ENCODE measurements at regions not wholly inside any gene's neighbourhood (a gene's known extent, or its start where the extent isn't known, plus 50 kb on each side); places are given as distances from the start of the nearest gene placed in this dataset.

GRCh38 chr3:152200476-152201420 lies 68.0 kb upstream of the MBNL1 start:
- H3K4me1 ChIP-seq (ENCODE audit: control insufficient read depth, insufficient read depth, low read length, unreplicated experiment), result peaks cover 68% of the 10 kb centered on the region
- H3K79me2 ChIP-seq (ENCODE audit: control insufficient read depth, insufficient read depth, low read length, unreplicated experiment), result no peaks in the 10 kb centered on the region
- H3K36me3 ChIP-seq (ENCODE audit: insufficient read depth, low read length), result no peaks in the 10 kb centered on the region
- H3K4me3 ChIP-seq (ENCODE audit: low read depth, low read length), result peak overlapping the region; percentile 70
- H3K27me3 ChIP-seq (ENCODE audit: insufficient read depth, low read length), result no peaks in the 10 kb centered on the region
- H2AFZ ChIP-seq (ENCODE audit: low read length, unreplicated experiment), result peak overlapping the region; percentile 97
- H3K27ac ChIP-seq (ENCODE audit: low read depth, low read length), result peak overlapping the region; percentile 60

GRCh38 chr3:152202976-152203626 lies 65.6 kb upstream of the MBNL1 start:
- H2AFZ ChIP-seq (ENCODE audit: low read length, unreplicated experiment), result peak overlapping the region; percentile 77
- H3K36me3 ChIP-seq (ENCODE audit: insufficient read depth, low read length), result no peaks in the 10 kb centered on the region
- H3K79me2 ChIP-seq (ENCODE audit: control insufficient read depth, insufficient read depth, low read length, unreplicated experiment), result no peaks in the 10 kb centered on the region
- H3K4me3 ChIP-seq (ENCODE audit: low read depth, low read length), result peak overlapping the region; percentile 69
- H3K27me3 ChIP-seq (ENCODE audit: insufficient read depth, low read length), result no peaks in the 10 kb centered on the region
- peak overlapping the region; percentile 69 for H3K27ac ChIP-seq (ENCODE audit: low read depth, low read length)
- peaks cover 59% of the 10 kb centered on the region for H3K4me1 ChIP-seq (ENCODE audit: control insufficient read depth, insufficient read depth, low read length, unreplicated experiment)

GRCh38 chr3:152203652-152204051 lies 65.1 kb upstream of the MBNL1 start:
- Histone ChIP-seq H3K27ac (ENCODE audit: low read depth, low read length) (peak overlapping the region; percentile 69), H3K4me3 (ENCODE audit: low read depth, low read length) (peak overlapping the region; percentile 69), H3K36me3 (ENCODE audit: insufficient read depth, low read length) (no peaks in the 10 kb centered on the region), H3K27me3 (ENCODE audit: insufficient read depth, low read length) (no peaks in the 10 kb centered on the region), H3K79me2 (ENCODE audit: control insufficient read depth, insufficient read depth, low read length, unreplicated experiment) (no peaks in the 10 kb centered on the region), H3K4me1 (ENCODE audit: control insufficient read depth, insufficient read depth, low read length, unreplicated experiment) (peaks cover 53% of the 10 kb centered on the region), H2AFZ (ENCODE audit: low read length, unreplicated experiment) (peak overlapping the region; percentile 77)

GRCh38 chr3:152204218-152204617 lies 64.5 kb upstream of the MBNL1 start:
- no peaks in the 10 kb centered on the region for H3K36me3 ChIP-seq (ENCODE audit: insufficient read depth, low read length)
- no peaks in the 10 kb centered on the region for H3K79me2 ChIP-seq (ENCODE audit: control insufficient read depth, insufficient read depth, low read length, unreplicated experiment)
- no peaks in the 10 kb centered on the region for H3K27me3 ChIP-seq (ENCODE audit: insufficient read depth, low read length)
- H3K4me1 ChIP-seq (ENCODE audit: control insufficient read depth, insufficient read depth, low read length, unreplicated experiment), result peaks cover 48% of the 10 kb centered on the region
- peak overlapping the region; percentile 69 for H3K27ac ChIP-seq (ENCODE audit: low read depth, low read length)
- peak overlapping the region; percentile 77 for H2AFZ ChIP-seq (ENCODE audit: low read length, unreplicated experiment)
- H3K4me3 ChIP-seq (ENCODE audit: low read depth, low read length), result peak overlapping the region; percentile 69

GRCh38 chr3:152205097-152205593 lies 63.6 kb upstream of the MBNL1 start:
- H2AFZ ChIP-seq (ENCODE audit: low read length, unreplicated experiment), result peak overlapping the region; percentile 28
- no peak overlapping the region for H3K4me3 ChIP-seq (ENCODE audit: low read depth, low read length)
- no peak overlapping the region for H3K27ac ChIP-seq (ENCODE audit: low read depth, low read length)
- H3K36me3 ChIP-seq (ENCODE audit: insufficient read depth, low read length), result no peaks in the 10 kb centered on the region
- peaks cover 38% of the 10 kb centered on the region for H3K4me1 ChIP-seq (ENCODE audit: control insufficient read depth, insufficient read depth, low read length, unreplicated experiment)
- no peaks in the 10 kb centered on the region for H3K79me2 ChIP-seq (ENCODE audit: control insufficient read depth, insufficient read depth, low read length, unreplicated experiment)
- H3K27me3 ChIP-seq (ENCODE audit: insufficient read depth, low read length), result no peaks in the 10 kb centered on the region

- no peak overlapping the region for H3K27ac ChIP-seq (ENCODE audit: low read depth, low read length)
- no peak overlapping the region for H3K4me3 ChIP-seq (ENCODE audit: low read depth, low read length)
- no peaks in the 10 kb centered on the region for H3K79me2 ChIP-seq (ENCODE audit: control insufficient read depth, insufficient read depth, low read length, unreplicated experiment)
- no peaks in the 10 kb centered on the region for H3K36me3 ChIP-seq (ENCODE audit: insufficient read depth, low read length)
- no peak overlapping the region for H2AFZ ChIP-seq (ENCODE audit: low read length, unreplicated experiment)
- peaks cover 27% of the 10 kb centered on the region for H3K4me1 ChIP-seq (ENCODE audit: control insufficient read depth, insufficient read depth, low read length, unreplicated experiment)
- no peaks in the 10 kb centered on the region for H3K27me3 ChIP-seq (ENCODE audit: insufficient read depth, low read length)
Measured at GRCh38 chr3:152206243-152206760, 62.4 kb upstream of the MBNL1 start.

GRCh38 chr3:152208439-152208838 lies 60.3 kb upstream of the MBNL1 start:
- Histone ChIP-seq H2AFZ (ENCODE audit: low read length, unreplicated experiment) (no peak overlapping the region), H3K4me1 (ENCODE audit: control insufficient read depth, insufficient read depth, low read length, unreplicated experiment) (peaks cover 8% of the 10 kb centered on the region), H3K4me3 (ENCODE audit: low read depth, low read length) (no peak overlapping the region), H3K27ac (ENCODE audit: low read depth, low read length) (no peak overlapping the region), H3K27me3 (ENCODE audit: insufficient read depth, low read length) (no peaks in the 10 kb centered on the region), H3K36me3 (ENCODE audit: insufficient read depth, low read length) (no peaks in the 10 kb centered on the region), H3K79me2 (ENCODE audit: control insufficient read depth, insufficient read depth, low read length, unreplicated experiment) (no peaks in the 10 kb centered on the region)

GRCh38 chr3:152209060-152209459 lies 59.7 kb upstream of the MBNL1 start:
- no peak overlapping the region for H2AFZ ChIP-seq (ENCODE audit: low read length, unreplicated experiment)
- no peaks in the 10 kb centered on the region for H3K36me3 ChIP-seq (ENCODE audit: insufficient read depth, low read length)
- H3K79me2 ChIP-seq (ENCODE audit: control insufficient read depth, insufficient read depth, low read length, unreplicated experiment), result no peaks in the 10 kb centered on the region
- H3K27me3 ChIP-seq (ENCODE audit: insufficient read depth, low read length), result no peaks in the 10 kb centered on the region
- no peak overlapping the region for H3K4me3 ChIP-seq (ENCODE audit: low read depth, low read length)
- peaks cover 4% of the 10 kb centered on the region for H3K4me1 ChIP-seq (ENCODE audit: control insufficient read depth, insufficient read depth, low read length, unreplicated experiment)
- no peak overlapping the region for H3K27ac ChIP-seq (ENCODE audit: low read depth, low read length)

GRCh38 chr3:152209776-152210175 lies 59.0 kb upstream of the MBNL1 start:
- Histone ChIP-seq H3K27ac (ENCODE audit: low read depth, low read length) (no peak overlapping the region), H3K27me3 (ENCODE audit: insufficient read depth, low read length) (no peaks in the 10 kb centered on the region), H3K4me3 (ENCODE audit: low read depth, low read length) (no peak overlapping the region), H3K36me3 (ENCODE audit: insufficient read depth, low read length) (no peaks in the 10 kb centered on the region), H3K79me2 (ENCODE audit: control insufficient read depth, insufficient read depth, low read length, unreplicated experiment) (no peaks in the 10 kb centered on the region), H3K4me1 (ENCODE audit: control insufficient read depth, insufficient read depth, low read length, unreplicated experiment) (no peaks in the 10 kb centered on the region), H2AFZ (ENCODE audit: low read length, unreplicated experiment) (no peak overlapping the region)

- no peaks in the 10 kb centered on the region for H3K4me1 ChIP-seq (ENCODE audit: control insufficient read depth, insufficient read depth, low read length, unreplicated experiment)
- no peak overlapping the region for H3K4me3 ChIP-seq (ENCODE audit: low read depth, low read length)
- H2AFZ ChIP-seq (ENCODE audit: low read length, unreplicated experiment), result no peak overlapping the region
- no peak overlapping the region for H3K27ac ChIP-seq (ENCODE audit: low read depth, low read length)
- no peaks in the 10 kb centered on the region for H3K27me3 ChIP-seq (ENCODE audit: insufficient read depth, low read length)
- no peaks in the 10 kb centered on the region for H3K36me3 ChIP-seq (ENCODE audit: insufficient read depth, low read length)
- no peaks in the 10 kb centered on the region for H3K79me2 ChIP-seq (ENCODE audit: control insufficient read depth, insufficient read depth, low read length, unreplicated experiment)
Measured at GRCh38 chr3:152210697-152211096, 58.0 kb upstream of the MBNL1 start.

Data from ACC112 (cell line).